Fibroblast of lung (primary cell): ENCODE measurements at regions not wholly inside any gene's neighbourhood (a gene's known extent, or its start where the extent isn't known, plus 50 kb on each side); places are given as distances from the start of the nearest gene placed in this dataset.

ENCODE experiments used
- DNase-seq, 2 donors: peaks; one replicate each; pipeline versions ENCODE4 v3.0.0 to v3.0.0-alpha.2; 2010; ENCODE audit warnings: low read depth in 2 of 2
- H2AFZ ChIP-seq: 2 replicates; pipeline ENCODE4 v1.5.1; 2012; ENCODE audit warnings: low read length, control low read depth, inconsistent platforms
- H3K27ac ChIP-seq: 2 replicates; pipeline ENCODE4 v1.5.1; 2011; ENCODE audit warnings: low read length, control low read depth; ENCODE audit not compliant: insufficient read depth
- H3K27me3 ChIP-seq: 2 replicates; pipeline ENCODE4 v1.5.1; 2011; ENCODE audit warnings: mild to moderate bottlenecking, low read length; ENCODE audit not compliant: control insufficient read depth, insufficient read depth
- H3K36me3 ChIP-seq: 2 replicates; pipeline ENCODE4 v1.5.1; 2011; ENCODE audit warnings: low read length; ENCODE audit not compliant: control insufficient read depth, insufficient read depth
- H3K4me1 ChIP-seq: 2 replicates; pipeline ENCODE4 v1.5.1; 2011; ENCODE audit warnings: low read length; ENCODE audit not compliant: control insufficient read depth, insufficient read depth; ENCODE audit errors: extremely low read depth
- H3K4me2 ChIP-seq: 2 replicates; pipeline ENCODE4 v1.5.1; 2011; ENCODE audit warnings: low read length, control low read depth; ENCODE audit not compliant: insufficient read depth; ENCODE audit errors: extremely low read depth
- H3K4me3 ChIP-seq, 4 experiments: fragments of 200-600 bp in 1 of 4; sonication (generic) in 1 of 4; replicated peaks in 1 of 4; 2 replicates each; pipeline ENCODE4 v1.5.1; 2011 to 2016; ENCODE audit warnings: low read length in 4 of 4, low read depth in 3 of 4, mild to moderate bottlenecking in 3 of 4, control low read depth in 2 of 4, inconsistent platforms in 1 of 4, mixed read lengths in 1 of 4; ENCODE audit not compliant: insufficient read depth in 1 of 4; ENCODE audit errors: control extremely low read depth in 1 of 4
- H3K79me2 ChIP-seq: 2 replicates; pipeline ENCODE4 v1.5.1; 2012; ENCODE audit warnings: mild to moderate bottlenecking, low read length, inconsistent platforms; ENCODE audit not compliant: control insufficient read depth, insufficient read depth
- H3K9ac ChIP-seq: 2 replicates; pipeline ENCODE4 v1.5.1; 2011; ENCODE audit warnings: mild to moderate bottlenecking, low read length, control low read depth; ENCODE audit not compliant: insufficient read depth
- H3K9me3 ChIP-seq: 2 replicates; pipeline ENCODE4 v1.5.1; 2012; ENCODE audit warnings: low read depth, low read length; ENCODE audit not compliant: control insufficient read depth, insufficient read depth
- H4K20me1 ChIP-seq: 2 replicates; pipeline ENCODE4 v1.5.1; 2011; ENCODE audit warnings: low read length; ENCODE audit not compliant: control insufficient read depth, insufficient read depth; ENCODE audit errors: extremely low read depth
- EZH2 ChIP-seq: IDR thresholded peaks from 2 replicates; pipeline ENCODE4 v1.5.1; 2012; ENCODE audit warnings: low read length, control low read depth, mild to moderate bottlenecking; ENCODE audit errors: missing control alignments
- TF ChIP-seq, protein P1 (sequence below), 2 donors: IDR thresholded peaks in 1 of 2; conservative IDR thresholded peaks in 1 of 2; 1 replicate in 1 of 2; 2 replicates in 1 of 2; pipeline ENCODE4 v1.5.1; 2011 to 2012; ENCODE audit warnings: low read length in 2 of 2, control low read depth in 1 of 2, inconsistent platforms in 1 of 2, low read depth in 1 of 2, mild to moderate bottlenecking in 1 of 2

GRCh38 chr9:75570538-75570937, 319.9 kb upstream of the PCSK5 start:
- DNase-seq, result no peak
- H3K4me3 ChIP-seq, result no peak overlapping the region
- H4K20me1 ChIP-seq, result peaks cover 2% of the 10 kb centered on the region
- no peaks in the 10 kb centered on the region for H3K27me3 ChIP-seq
- TF ChIP-seq, protein P1, sequence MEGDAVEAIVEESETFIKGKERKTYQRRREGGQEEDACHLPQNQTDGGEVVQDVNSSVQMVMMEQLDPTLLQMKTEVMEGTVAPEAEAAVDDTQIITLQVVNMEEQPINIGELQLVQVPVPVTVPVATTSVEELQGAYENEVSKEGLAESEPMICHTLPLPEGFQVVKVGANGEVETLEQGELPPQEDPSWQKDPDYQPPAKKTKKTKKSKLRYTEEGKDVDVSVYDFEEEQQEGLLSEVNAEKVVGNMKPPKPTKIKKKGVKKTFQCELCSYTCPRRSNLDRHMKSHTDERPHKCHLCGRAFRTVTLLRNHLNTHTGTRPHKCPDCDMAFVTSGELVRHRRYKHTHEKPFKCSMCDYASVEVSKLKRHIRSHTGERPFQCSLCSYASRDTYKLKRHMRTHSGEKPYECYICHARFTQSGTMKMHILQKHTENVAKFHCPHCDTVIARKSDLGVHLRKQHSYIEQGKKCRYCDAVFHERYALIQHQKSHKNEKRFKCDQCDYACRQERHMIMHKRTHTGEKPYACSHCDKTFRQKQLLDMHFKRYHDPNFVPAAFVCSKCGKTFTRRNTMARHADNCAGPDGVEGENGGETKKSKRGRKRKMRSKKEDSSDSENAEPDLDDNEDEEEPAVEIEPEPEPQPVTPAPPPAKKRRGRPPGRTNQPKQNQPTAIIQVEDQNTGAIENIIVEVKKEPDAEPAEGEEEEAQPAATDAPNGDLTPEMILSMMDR (conservative IDR thresholded peaks at IDR 0.05 in 1 of 2, IDR thresholded peaks at IDR 0.05 in 1 of 2; ENCODE audit: low read depth in 1 of 2, low read length in 2 of 2), result no peak
- TF ChIP-seq EZH2, result no peak
- H3K9ac ChIP-seq, result no peak overlapping the region
- H3K4me2 ChIP-seq, result no peak overlapping the region
- no peak overlapping the region for H2AFZ ChIP-seq
- H3K27ac ChIP-seq, result no peak overlapping the region
- H3K9me3 ChIP-seq, result no peaks in the 10 kb centered on the region
- no peaks in the 10 kb centered on the region for H3K79me2 ChIP-seq
- no peaks in the 10 kb centered on the region for H3K4me1 ChIP-seq
- no peaks in the 10 kb centered on the region for H3K36me3 ChIP-seq

DNA sequence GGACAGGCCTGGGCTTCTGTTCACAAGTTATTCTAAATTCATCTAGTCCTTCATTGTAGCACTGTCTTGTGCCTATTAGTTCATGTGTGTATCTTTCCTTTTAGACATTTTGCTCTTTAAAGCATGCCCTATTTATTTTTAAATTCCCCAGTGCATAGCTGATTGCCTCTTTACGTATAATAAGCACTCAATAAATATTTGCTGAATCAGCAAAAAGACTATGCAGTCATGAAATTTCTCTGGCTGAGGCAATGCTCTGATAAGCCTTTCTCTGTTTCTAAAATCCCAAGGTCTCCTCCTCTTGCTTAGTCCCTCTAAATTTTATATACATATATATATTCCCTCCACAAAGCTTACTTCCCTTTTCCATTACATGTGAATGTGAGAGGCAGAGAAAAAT, 315.9 kb upstream of the PCSK5 start:
- TF ChIP-seq EZH2, result no peak
- TF ChIP-seq, protein P1 (conservative IDR thresholded peaks at IDR 0.05 in 1 of 2, IDR thresholded peaks at IDR 0.05 in 1 of 2; ENCODE audit: low read depth in 1 of 2, low read length in 2 of 2), result no peak
- Histone ChIP-seq H3K79me2 (no peaks in the 10 kb centered on the region), H3K27me3 (no peaks in the 10 kb centered on the region), H3K9ac (no peak overlapping the region), H2AFZ (no peak overlapping the region), H3K27ac (no peak overlapping the region), H3K4me1 (no peaks in the 10 kb centered on the region), H3K36me3 (no peaks in the 10 kb centered on the region), H3K9me3 (no peaks in the 10 kb centered on the region), H3K4me3 (no peak overlapping the region), H4K20me1 (no peaks in the 10 kb centered on the region), H3K4me2 (no peak overlapping the region)
- no peak for DNase-seq

DNA sequence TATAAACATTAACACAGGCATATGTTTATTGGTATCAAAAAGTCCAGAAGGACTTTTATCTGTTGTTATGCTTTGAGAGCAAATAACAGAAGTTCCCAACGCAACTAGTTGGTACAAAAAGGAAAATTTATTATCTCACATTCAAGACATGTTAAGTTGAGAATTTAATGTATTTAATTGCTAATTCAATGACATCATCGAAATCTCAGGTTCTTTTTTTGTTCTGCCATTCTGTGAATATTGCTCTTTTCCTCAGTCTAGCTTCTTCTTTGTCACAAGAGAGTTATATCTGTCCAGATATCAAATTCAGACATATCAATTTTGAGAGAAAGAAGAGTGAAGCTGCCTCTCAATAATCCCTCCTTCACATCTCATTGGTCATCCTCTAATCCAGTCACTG, 307.6 kb upstream of the PCSK5 start:
- H3K27me3 ChIP-seq, result no peaks in the 10 kb centered on the region
- H4K20me1 ChIP-seq, result no peaks in the 10 kb centered on the region
- H3K27ac ChIP-seq, result no peak overlapping the region
- no peaks in the 10 kb centered on the region for H3K9me3 ChIP-seq
- H3K9ac ChIP-seq, result no peak overlapping the region
- H3K4me3 ChIP-seq, result no peak overlapping the region
- no peak for DNase-seq
- no peak overlapping the region for H2AFZ ChIP-seq
- no peaks in the 10 kb centered on the region for H3K36me3 ChIP-seq
- no peak overlapping the region for H3K4me2 ChIP-seq
- TF ChIP-seq, protein P1 (conservative IDR thresholded peaks at IDR 0.05 in 1 of 2, IDR thresholded peaks at IDR 0.05 in 1 of 2; ENCODE audit: low read depth in 1 of 2, low read length in 2 of 2), result no peak
- no peak for TF ChIP-seq EZH2
- no peaks in the 10 kb centered on the region for H3K79me2 ChIP-seq
- no peaks in the 10 kb centered on the region for H3K4me1 ChIP-seq
